ENCODE measurements at regions not wholly inside any gene's neighbourhood (a gene's known extent, or its start where the extent isn't known, plus 50 kb on each side); places are given as distances from the start of the nearest gene placed in this dataset.
"Not testable (repeated sequence)": the region's sequence is repeated elsewhere in the genome, so short reads cannot be mapped to it uniquely, and the experiment has no call there.

GRCh38 chr5:91787718-91788117 is 404.6 kb upstream of the ARRDC3 start:
- no peak for DNase-seq

DNA sequence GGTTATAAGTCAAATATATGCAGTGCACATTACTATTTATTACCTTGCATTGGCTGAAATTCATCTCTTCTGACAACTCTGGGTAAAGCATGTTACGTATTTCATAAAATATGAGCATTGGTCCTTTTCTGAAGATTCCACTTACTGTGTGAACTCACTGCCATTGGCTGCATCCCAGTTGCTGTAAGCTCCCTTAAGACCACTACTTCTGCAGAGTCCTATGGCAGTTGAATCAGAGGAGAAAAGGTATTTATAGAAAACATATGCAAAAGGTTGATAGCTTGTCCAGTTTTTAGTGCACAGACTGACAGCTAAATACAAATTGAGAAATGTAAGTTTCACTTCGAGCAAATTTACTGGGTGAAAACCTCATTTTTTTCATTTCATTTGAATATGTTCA is 394.6 kb upstream of the ARRDC3 start:
- no peak for DNase-seq

GRCh38 chr5:91776249-91776648 is 393.1 kb upstream of the ARRDC3 start:
- no peak for DNase-seq

- DNase-seq, result no peak
Observed at GRCh38 chr5:91770400-91770799, 387.3 kb upstream of the ARRDC3 start.

DNA sequence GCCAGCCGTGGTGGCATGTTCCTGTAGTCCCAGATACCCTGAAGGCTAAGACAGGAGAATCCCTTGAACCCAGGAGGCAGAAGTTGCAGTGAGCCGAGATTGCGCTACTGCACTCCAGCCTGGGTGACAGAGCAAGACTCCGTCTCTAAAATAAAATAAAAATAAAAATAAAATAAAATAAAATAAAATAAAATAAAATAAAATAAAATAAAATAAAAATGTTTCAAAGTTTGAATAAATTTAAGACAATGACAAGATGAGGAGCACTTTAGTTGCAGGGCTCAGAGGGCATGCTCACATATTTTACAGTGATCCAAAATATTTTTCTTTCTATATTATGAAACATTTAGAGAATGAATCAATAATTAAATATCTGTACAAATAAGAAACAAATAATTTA is 374.3 kb upstream of the ARRDC3 start:
- DNase-seq, result not testable (repeated sequence)

GRCh38 chr5:91754990-91755389 is 371.9 kb upstream of the ARRDC3 start:
- DNase-seq, result no peak

- DNase-seq, result not testable (repeated sequence)
Observed at GRCh38 chr5:91744470-91744869, 361.4 kb upstream of the ARRDC3 start.

- no peak for DNase-seq
Observed at GRCh38 chr5:91742550-91742949, 359.4 kb upstream of the ARRDC3 start.

GRCh38 chr5:91741764-91742505 is 358.8 kb upstream of the ARRDC3 start:
- DNase-seq, result no peak

- DNase-seq, result no peak
Observed at GRCh38 chr5:91730026-91730425, 346.9 kb upstream of the ARRDC3 start.

DNA sequence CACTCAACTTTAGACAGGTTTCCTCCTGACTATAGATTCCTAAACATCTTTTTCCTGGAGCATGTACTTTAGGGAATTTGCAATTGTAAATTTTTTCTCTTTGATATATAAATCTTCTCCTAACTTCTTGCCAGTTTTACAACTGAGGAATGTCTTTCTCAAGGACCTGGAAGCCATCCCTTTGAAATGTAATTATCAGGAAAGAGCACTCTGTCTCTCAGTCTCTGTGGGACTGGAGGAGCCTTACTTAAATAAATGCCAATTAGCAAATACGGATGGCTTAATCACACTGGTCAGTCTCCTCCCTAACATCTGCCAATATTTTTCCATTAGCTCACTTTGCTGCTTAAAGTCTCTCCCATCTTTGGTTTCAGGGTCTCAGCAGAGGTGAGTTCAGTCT is 344.3 kb upstream of the ARRDC3 start:
- no peak for DNase-seq

DNA sequence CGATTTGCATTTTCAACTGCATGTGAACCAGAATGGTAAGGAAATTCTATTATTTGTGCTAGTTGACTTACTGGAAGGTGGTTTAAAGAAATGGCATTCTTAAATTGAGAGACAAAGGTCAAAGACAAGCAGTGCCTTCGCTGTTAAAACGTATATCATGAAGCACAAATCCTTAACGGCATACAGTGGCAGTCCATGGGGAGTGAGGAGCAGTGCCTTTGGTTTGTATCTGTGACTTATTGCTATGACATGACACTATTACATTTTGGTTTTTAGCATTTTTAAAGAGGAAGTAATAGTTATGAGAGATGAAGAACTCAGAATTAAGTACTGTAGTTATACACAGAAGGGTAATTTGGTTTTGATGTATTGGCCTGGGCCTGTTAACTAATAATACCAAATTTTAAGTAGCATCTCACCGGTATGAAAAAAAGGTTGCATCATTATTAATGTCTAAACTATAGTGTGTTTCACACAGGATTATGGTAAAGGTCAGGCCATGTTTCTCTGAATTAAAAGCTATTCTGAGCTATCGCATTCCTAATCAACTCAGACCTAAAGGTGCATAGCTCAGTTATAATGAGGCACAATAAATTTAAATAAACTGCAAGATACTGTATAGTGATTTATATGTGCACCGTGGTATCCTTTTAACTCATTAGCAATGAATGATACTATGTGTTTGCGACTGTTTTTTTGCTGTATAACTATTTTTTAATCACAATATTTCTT is 339.8 kb upstream of the ARRDC3 start:
- no peak for DNase-seq

GRCh38 chr5:91712718-91713117 is 329.6 kb upstream of the ARRDC3 start:
- DNase-seq, result no peak

DNA sequence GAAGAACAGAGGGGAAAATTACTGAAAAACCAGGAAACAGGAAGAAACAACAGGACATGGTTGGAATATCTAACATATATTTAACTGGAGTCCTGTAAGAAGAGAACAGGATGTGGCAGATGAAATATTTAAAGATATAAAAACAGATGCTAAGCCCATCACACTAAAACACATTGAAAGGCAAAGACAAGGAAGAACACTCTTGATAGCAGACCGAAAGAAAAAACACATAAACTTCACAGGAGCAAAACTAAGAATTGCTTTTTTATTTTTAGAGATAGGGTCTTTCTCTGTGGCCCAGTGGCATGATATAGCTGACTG is 324.4 kb upstream of the ARRDC3 start:
- no peak for DNase-seq

- DNase-seq, result no peak
Observed at GRCh38 chr5:91706785-91707520, 323.8 kb upstream of the ARRDC3 start.

DNA sequence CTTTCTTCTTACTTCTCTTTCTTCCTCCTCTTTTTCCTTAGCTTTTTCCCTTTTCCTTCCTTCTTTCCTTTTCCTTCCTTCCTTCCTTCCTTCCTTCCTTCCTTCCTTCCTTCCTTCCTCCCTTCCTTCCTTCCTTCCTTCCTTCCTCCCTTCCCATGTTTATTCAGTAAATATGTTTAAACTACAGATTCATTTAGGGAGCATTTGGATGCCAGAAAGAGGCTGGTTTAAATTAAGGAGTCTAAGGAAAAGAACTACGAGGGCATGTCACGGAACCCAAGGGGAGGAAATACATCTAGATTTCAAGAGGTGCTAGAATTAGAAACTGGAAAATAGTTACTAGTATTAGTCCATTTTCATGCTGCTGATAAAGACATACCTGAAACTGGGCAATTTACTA is 320.0 kb upstream of the ARRDC3 start:
- no peak for DNase-seq

GRCh38 chr5:91699429-91699828 is 316.3 kb upstream of the ARRDC3 start:
- no peak for DNase-seq

- no peak for DNase-seq
Observed at GRCh38 chr5:91691592-91691991, 308.5 kb upstream of the ARRDC3 start.

- DNase-seq, result no peak
Observed at GRCh38 chr5:91690921-91691320, 307.8 kb upstream of the ARRDC3 start.

- DNase-seq, result no peak
Observed at GRCh38 chr5:91687430-91687829, 304.3 kb upstream of the ARRDC3 start.

DNA sequence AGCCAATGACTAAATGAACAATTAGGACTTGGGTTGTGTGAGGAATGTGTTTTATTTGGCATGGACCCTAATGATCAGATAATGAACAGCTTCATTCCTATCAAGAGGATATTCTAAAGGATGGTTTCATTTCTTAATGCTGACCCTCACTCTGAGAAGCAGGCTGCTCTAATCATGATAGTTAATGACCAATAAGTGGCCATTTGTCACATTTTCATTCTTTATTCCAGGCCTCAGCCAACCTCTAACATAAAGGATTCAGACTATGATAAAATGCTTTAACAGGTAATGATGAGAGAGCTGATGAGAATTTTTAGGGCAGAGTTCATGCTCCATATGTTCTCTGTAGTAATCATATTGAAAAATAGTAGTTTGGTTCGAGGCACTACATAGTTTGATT is 301.5 kb upstream of the ARRDC3 start:
- DNase-seq, result no peak

GRCh38 chr5:91670563-91670962 is 287.4 kb upstream of the ARRDC3 start:
- DNase-seq, result no peak

DNA sequence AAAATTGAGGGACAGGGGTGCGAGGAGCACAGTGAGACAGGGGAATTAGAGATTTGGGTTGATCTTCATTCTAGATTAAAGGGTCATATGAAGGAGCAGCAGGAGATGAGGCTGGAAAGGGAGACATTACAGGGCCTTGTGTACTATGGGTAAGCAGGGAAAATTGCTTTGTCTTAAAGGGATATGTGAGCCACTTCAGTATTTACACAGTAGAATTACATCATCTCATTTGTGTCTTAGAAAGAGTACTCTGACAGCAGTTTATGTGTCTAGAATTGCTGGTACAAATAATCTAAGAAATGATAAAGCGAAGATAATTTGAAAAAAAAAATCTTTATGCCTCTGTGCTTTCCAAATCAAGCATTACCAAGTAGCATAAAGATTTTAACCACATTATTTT is 287.0 kb upstream of the ARRDC3 start:
- no peak for DNase-seq

Measured in nucleus accumbens (tissue), 56 donors.